ENCODE measurements at regions not wholly inside any gene's neighbourhood (a gene's known extent, or its start where the extent isn't known, plus 50 kb on each side); places are given as distances from the start of the nearest gene placed in this dataset.
"Not testable (repeated sequence)": the region's sequence is repeated elsewhere in the genome, so short reads cannot be mapped to it uniquely, and the experiment has no call there.

- DNase-seq (ENCODE audit: low read depth in 3 of 3) = no peak
Measured at GRCh38 chr2:16104949-16105668, 164.8 kb downstream of the MYCN start.

GRCh38 chr2:16104315-16104948 lies 164.1 kb downstream of the MYCN start:
- no peak for DNase-seq (ENCODE audit: low read depth in 3 of 3)

DNA sequence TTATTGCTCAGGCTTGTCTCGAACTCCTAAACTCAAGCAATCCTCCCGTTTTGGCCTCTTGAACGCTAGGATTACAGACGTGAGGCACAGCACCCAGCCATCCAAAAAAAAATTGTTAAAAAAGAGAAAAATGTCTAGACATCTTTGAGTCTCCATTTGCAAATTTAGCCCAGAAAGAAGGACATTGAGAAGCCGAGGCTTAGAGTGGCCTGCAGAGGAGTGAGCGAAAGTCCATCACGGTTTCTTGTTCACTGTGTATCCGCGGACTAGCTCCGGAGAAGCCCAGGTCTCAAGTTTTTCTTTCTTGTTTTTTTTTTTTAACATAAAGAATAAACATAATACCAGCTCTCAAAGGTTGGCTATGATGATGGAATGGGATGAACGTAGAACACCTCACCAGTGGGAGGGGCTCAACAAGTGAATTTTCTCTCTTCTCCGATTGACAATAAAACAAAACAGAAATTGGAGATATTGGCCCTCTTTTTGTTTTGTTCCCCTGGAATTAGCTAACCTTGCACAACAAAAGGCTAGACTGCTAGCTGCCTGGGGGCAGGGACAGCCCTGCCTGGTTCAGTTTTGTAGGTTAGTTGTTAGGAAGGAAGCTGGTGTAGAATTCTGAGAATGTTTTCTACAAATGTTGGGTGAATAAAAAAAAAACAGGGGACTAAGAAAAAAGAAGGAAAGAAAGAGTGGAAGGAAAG lies 163.4 kb downstream of the MYCN start:
- no peak for DNase-seq (ENCODE audit: low read depth in 3 of 3)

GRCh38 chr2:16102976-16103380 lies 162.6 kb downstream of the MYCN start:
- DNase-seq (ENCODE audit: low read depth in 3 of 3) = no peak

GRCh38 chr2:16102358-16102975 lies 162.1 kb downstream of the MYCN start:
- no peak for DNase-seq (ENCODE audit: low read depth in 3 of 3)

DNA sequence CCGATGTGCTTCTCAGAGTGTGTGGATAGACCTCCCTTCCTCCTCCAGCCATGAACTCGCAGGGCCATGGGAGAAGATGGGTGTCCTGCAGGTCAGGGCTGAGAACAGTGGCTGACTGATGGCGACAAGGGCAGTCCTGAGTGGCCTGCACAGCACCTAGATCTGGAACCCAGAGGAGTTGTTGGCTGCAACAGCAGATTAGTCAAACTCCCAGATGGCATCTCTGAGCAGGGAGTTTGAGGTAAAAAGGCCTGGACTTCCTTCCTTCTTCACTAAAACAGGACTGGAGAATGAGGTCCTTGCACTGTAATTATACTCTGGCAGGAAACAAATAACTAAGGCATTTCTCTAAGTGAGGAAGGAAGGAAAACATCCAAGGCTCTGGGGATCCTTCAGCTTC lies 160.8 kb downstream of the MYCN start:
- DNase-seq (ENCODE audit: low read depth in 3 of 3) = no peak

DNA sequence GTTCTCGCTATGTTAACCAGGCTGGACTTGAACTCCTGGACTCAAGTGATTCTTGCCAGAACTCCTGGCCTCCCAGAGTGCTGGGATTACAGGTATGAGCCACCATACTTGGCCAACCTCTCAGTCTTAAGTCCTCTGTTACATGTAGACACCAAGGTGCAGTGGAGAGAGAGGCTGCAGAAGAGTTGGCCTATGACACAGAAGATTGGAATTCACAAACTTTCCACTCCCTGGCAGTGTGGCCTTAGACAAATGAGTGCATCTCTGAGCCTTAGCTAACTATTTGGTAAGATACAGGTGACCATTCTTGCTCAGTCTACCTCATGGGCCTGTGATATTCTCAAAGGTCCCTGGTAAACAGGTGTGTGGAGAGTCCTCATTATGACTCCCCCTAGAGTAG lies 159.7 kb downstream of the MYCN start:
- DNase-seq (ENCODE audit: low read depth in 3 of 3) = no peak

DNA sequence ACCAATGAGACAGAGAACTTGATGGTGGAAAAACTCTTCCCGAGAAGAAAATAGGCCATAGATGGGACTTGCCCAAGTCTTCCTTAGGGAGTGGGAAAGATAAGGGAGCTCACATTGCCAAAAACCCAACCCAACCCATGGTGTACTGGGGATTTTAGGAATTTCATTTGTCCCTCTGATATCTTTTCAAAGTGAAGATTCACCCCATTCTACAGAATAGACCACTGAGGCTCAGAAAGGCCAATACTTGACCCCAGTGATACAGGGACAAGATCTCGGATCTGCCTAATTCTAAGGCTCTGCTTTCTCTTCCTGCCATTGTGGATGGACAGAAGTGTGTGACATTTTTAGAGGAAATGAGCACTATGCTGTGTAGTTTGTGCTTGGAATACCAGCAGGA lies 159.0 kb downstream of the MYCN start:
- no peak for DNase-seq (ENCODE audit: low read depth in 3 of 3)

- DNase-seq (ENCODE audit: low read depth in 3 of 3) = no peak
Measured at GRCh38 chr2:16096962-16097361, 156.6 kb downstream of the MYCN start.

DNA sequence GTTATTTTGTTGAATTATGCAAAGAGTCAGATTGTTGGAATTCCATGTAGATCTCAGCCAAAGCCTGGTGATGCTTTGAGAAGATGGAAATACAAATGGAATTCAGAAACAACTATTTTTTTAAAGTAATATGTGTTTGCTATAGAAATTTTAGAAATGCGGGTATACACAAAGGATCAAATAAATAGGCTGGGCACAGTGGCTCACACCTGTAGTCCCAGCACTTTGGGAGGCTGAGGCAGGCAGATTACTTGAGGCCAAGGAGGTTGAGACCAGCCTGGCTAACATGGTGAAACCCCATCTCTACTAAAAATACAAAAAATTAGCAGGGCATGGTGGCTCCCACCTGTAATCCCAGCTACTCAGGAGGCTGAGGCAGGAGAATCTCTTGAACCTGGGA lies 155.1 kb downstream of the MYCN start:
- not testable (repeated sequence) for DNase-seq (ENCODE audit: low read depth in 3 of 3)

DNA sequence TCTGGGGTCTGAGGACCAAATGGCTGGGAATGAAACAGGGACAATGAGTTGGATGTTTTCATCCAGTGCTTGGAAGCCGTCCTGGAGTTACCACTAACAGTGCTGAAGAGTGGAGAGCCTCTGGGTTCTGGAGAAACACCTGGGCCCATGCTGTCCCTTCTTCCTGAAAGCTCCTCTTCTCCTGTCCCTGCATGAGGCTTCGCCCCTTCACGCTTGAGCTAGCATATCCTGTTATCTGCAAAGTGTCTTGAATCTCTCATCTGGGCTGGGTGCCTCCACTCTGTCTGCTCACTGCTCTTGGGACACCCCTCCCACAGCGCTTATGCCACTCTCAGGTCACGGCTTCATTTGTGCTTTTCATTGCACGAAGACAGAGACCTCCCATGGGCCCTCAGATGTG lies 154.5 kb downstream of the MYCN start:
- no peak for DNase-seq (ENCODE audit: low read depth in 3 of 3)

DNA sequence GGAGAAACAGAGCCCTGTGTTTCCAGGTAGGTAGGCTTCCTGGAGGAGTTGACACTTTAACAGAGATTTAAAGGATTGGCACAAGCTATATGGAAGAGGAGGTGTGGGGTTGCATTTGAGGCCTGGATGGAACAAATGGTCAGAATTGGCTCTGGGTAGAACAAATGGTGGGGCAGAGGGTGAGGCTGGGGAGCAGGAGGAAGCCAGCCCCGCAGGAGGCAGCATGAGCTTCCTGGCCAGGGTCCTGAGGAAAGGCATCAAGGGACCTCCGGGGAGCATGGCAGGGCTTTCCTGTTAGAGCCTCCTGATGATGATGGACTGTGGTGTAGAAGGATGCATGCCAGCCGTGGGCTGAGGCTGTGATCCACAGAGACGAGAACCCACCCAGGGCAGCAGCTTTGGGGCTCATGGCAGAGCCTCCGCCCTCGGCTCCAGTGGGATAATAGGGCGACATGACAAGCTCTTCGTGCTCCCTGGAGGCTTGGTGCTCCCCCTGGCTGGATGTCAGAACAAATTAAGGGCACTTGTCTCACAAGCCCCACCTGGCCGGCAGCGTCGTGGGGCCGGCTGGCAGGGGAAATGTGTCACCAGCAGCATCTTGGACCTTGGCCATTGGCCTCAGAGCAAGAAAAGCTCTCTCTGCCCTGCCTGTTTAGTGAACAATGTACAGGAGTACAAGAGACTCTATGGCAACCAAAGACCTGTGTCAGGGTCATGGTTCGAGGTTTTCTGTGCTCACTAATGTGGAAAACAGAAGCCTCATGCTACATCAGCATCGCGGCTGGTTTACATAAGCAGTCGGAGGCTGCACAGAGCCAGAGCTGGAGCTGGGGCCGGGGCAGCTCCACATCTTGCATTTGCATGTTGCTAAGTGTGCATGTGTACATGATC lies 153.5 kb downstream of the MYCN start:
- no peak for DNase-seq (ENCODE audit: low read depth in 3 of 3)

GRCh38 chr2:16092861-16093638 lies 152.7 kb downstream of the MYCN start:
- DNase-seq (ENCODE audit: low read depth in 3 of 3) = no peak

DNA sequence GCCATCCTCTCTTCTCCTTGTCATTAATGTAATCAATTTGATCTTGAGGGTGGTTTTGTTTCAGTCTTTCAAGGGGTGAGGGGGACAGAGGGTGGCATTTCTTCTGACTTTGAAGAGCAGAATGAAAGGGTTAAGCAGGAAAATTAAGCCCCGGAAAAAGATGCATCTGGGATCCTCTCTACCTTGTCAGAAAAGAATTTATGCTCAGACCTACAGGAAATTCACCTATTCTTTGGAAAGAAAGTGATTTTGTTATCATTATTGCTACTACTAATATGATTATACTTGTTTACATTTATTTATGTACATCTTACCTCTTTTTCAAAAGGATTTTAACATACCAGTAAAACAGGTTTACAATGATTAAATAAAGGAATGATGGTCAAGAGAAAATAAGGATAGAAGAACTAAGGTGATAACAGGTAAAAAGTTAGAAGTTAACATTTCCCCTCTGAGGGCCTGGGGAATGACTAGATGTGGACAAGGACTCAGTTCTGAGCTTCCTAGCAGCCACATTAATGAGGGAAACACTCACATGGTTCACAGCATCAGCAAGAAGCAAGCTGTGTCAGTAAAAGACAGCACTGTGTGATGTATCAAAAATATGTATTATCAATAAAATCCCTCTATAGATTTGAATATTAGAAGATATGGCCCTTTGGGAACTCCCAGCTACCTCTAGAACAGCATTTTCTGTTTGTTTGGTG lies 151.4 kb downstream of the MYCN start:
- no peak for DNase-seq (ENCODE audit: low read depth in 3 of 3)

DNA sequence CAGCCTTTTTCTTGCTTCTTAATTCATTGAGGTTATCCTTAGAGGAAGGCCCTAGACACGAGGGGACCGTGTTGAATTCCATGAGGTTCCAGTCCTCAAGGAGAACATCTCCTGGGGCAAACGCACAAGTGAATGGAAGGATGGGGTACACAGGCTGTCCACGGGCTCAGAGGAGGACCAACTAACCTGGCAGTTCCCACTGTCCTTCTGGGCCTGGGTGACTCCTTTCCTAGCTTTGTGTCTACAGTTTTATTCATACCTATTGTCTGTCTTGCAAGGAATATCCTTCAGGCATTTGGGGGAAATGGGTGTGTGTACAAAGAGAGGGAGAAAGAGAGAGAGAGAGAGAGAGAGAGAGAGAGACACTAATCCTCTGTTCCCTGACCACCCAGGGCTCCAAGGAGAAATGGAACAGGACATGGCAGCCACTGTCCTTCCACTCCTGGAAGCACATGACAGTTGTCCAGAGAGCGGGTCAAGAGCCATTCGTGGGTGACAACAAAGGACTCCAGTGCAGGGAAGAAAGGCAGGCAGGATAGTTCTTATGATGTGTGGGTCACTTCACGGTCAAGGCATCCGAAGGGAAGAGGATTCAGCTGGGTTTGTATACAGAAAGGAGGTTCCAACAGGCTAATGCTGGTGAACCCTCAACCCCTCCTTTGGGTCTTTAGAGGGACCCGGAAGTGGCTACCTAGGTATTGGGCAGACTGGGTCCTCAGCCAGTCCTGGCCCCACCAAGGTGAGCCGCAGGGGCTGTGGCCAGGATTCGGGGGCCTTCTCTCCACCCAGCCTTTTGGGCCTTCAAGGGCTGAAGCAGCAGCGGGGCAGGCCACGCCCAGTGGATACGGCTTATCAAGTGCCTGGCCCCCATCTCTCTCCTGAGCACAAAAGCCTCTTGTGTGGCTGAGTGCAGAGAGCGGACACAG lies 150.6 kb downstream of the MYCN start:
- no peak for DNase-seq (ENCODE audit: low read depth in 3 of 3)

DNA sequence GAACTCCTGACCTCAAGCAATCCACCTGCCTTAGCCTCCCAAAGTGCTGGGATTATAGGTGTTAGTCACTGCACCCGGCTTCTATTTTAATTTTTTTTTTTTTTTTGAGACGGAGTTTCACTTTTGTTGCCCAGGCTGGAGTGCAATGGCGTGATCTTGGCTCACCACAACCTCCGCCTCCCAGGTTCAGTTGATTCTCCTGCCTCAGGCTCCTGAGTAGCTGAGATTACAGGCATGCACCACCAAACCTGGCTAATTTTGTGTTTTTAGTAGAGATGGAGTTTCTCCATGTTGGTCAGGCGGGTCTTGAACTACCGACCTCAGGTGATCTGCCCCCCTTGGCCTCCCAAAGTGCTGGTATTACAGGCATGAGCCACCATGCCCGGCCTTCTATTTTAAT lies 149.1 kb downstream of the MYCN start:
- DNase-seq (ENCODE audit: low read depth in 3 of 3) = not testable (repeated sequence)

DNA sequence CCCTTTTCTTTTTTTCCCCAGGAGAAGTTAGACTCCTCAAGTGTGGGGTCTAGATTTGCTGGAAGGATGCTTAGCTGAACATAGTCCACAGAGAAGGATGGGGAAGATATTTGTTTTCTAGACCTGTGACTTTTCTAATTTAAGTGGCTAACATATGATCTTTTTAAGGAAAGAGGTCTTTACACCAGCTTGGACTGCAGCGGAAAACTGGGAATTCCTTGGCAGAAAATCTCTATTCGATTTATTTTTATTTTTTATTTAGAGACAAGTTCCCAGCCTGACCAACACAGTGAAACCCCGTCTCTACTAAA lies 148.4 kb downstream of the MYCN start:
- DNase-seq (ENCODE audit: low read depth in 3 of 3) = no peak

DNA sequence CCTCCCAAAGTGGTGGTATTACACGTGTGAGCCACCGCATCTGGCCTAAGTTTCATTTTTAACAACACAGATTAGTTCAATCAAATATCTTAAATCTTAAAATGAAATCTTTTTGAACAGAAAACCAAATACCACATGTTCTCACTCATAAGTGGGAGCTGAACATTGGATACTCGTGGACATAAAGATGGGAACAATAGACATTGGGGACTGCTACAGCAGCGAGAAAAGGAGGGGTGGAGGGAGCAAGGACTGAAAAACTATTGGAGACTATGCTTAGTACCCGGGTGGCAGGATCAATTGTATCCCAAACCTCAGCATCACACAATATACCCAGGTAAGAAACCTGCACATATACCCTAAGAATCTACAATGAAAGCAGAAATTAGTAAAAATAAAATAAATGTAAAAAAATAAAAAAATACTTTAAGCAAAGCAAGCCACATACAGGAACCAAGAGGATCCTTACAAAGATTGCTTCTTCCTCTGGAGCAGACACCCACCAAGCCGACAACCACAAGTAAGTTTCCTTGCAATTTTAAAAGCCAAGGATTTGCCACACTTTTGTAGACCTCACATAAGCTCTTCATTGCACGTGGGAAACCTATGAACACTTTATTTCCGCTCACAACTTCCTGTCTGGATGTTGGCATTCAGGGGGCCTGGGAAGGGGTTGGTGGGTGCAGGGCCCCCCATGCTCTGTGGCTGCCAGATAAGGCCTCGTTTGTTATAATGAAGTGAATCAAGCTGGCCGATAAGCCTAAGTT lies 147.9 kb downstream of the MYCN start:
- no peak for DNase-seq (ENCODE audit: low read depth in 3 of 3)
